GM21786 (cell line): ENCODE measurements at regions not wholly inside any gene's neighbourhood (a gene's known extent, or its start where the extent isn't known, plus 50 kb on each side); places are given as distances from the start of the nearest gene placed in this dataset.

ENCODE experiments used
- ATAC-seq: cut with Tn5 transposase; IDR thresholded peaks from one replicate; pipeline ENCODE4 v1.9.1; 2021; ENCODE audit not compliant: unreplicated experiment

DNA sequence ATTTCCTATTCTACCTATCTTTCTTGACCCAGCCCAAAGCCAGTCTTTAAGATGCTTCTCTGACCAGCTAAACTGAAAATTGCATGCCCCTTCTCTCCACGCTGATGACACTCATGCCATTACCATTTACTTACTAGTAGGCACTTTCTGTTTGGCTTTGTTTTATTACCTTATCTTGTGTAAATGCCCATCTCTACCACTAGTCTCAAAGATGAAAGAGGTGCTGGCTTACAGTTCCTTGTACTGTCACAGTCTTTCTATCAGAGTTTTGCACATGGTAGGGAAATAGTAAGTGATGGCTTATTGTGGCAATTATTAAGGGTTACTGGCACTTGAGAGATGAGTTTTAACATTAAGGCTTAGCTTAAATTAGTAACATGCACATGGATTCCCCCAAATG is 352.1 kb downstream of the RBM43 start:
- no peak for ATAC-seq

DNA sequence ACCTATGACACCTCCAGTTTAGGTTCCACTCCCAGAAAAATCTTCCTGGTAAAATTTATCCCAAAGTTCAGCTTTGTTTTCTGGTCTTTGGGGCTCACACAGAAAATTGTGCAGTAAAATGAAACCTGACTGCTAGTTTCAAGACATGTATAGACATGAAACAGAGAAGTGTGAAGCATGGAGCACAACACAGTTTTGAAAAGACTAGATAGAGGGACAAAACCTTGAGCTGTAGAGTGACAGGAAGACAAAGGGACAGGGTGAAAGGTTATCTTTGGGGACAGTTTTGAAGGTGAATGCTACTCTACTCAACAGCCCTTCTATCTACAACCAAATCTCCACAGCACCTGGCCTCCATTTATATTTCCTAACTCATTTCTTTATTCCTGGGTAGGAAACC is 352.6 kb downstream of the RBM43 start:
- peak; percentile 77 for ATAC-seq

DNA sequence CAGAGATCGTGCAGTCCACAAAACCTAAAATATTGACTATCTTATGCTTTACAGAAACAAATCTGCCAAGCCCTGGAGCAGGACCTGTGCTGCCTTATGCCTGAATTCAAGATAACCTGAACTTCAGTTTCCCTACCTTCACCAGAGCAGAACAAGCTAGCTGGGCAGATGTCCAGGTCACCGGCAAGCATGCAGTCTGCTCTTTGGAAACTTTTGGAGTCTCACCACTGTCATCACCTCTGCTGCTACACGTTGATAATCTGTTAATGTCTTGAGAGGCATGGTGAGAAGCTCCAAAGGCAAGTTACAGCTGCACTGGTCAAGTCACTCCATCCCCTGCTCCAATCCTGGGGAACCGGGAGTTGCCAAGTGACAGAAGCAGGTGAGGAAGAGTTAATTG is 354.2 kb downstream of the RBM43 start:
- no peak for ATAC-seq

DNA sequence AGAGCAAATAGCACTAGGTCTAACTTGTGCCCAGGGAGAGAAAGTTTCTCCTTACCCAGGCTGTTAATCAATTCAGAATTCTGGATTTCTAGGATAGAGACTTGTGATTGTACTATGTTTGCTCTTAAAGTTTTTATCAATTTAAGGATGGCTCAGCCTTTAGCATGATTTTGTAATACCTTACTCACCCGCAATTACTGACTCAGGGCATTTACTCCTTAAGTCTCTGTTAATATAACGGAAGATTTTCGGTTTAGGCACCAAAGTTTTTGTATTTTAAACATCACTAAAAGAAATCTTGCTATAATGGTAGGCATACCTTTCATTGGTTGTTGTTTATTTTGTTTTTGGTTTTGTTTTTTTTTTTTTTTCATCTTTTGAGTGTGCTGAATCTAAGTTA is 358.2 kb downstream of the RBM43 start:
- ATAC-seq: no peak

DNA sequence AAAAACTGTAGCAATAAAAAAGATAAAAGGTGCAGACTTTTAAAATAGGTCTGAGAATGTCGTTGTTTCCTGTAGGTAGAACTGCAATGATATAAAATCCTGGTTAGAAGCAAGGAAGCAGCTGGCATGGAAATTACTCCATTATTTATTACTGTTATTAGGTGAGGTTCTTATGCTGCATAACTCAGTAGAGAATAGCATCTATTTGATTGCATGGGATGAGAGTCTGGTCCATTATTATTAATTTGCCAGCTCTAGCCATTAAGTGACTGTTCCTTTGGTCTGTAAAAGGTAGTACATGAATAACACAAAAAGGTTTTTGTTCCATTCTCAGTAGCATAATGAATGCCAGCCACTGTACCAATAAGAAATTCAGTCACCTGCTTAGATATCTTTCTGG is 358.6 kb downstream of the RBM43 start:
- ATAC-seq: no peak

DNA sequence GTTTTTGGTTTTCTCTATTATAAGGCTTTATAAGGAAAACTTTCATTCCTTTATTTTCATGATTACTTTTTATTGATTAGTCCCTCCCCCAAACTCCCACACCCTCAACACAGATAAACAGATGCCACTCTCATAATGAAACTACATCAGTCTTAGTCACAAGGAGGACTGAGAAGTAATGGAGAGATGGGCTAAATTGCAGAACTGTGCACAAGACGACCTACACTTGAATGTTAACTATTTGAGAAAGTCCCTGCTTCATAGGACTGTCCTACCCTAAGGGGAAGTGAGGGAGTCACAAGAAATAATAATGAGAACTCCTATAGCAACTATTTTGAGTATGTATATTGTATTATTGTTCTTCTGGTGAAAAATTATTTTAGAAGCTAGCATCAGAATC is 360.8 kb downstream of the RBM43 start:
- no peak for ATAC-seq

DNA sequence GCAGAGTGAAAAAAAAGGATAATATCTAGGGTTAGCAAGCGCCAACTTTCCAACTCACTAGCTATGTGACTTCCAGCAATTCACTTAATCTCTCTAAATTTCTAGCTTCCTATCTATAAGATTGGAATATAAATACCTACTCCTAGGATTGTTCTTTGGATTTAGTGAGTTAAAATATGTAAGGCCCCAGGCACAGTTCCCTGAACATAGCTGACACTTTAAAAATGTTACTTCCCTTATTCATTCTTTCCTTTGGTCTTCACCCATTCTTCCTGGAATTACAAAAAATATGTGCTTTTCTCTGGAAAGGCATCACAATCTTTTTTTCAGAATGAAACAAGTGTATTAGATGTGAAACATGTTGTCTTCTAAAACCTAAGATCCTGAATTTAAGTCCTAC is 365.7 kb downstream of the RBM43 start:
- ATAC-seq: no peak

DNA sequence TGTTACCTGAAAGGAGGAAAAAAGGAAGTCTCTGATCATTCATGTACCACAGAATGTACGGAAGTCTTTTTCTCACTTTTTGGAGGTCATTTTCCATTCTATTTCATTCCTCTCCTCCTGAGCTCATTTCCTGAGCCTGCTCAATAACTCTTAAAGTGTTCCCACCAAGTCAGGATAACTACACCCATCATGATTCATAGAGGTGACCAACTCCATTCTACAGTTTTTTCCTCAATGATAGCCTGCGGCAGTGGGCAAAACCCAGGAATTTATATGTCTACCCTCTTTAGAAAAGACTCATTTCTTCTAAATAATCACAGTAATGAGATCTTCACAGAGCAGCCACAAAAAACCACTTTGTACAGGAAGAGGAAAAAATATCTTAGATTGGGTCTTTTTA is 372.5 kb downstream of the RBM43 start:
- ATAC-seq: no peak

DNA sequence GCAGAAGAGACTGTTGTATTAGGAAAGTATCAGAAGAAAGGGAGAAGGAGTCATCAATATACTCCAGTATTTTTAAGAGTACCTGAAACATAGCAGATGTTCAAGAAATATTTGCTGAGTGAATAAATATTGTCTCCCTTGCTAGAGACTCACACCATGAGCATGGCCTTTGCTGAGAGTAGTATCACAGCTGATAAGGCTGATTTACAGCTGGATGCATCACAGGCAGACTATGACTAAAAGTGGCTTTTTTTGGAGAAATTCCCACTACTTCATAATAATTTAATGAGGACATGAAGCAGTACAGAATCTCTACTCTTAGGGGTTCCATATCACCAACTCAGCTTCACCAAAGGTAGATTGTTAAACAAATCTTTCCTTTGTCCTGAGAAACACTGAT is 373.3 kb downstream of the RBM43 start:
- no peak for ATAC-seq

DNA sequence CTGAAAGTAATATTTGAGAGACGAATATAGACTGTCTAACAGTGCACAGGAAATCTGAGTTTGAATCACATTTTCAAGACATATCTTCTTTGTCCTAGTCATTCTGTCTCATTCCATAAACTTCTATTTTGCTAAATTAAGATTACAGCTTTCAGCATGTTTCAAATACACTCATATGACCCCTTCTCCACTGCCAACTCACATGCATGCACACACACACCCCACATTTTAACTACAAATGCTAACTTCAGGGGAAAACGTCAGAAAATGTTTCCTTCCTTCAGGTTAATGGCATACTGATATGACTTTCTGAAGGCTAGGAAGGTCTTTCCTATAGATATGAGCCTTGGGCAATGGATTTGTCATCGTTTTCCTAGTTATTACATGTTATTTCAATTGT is 373.7 kb downstream of the RBM43 start:
- ATAC-seq: no peak

DNA sequence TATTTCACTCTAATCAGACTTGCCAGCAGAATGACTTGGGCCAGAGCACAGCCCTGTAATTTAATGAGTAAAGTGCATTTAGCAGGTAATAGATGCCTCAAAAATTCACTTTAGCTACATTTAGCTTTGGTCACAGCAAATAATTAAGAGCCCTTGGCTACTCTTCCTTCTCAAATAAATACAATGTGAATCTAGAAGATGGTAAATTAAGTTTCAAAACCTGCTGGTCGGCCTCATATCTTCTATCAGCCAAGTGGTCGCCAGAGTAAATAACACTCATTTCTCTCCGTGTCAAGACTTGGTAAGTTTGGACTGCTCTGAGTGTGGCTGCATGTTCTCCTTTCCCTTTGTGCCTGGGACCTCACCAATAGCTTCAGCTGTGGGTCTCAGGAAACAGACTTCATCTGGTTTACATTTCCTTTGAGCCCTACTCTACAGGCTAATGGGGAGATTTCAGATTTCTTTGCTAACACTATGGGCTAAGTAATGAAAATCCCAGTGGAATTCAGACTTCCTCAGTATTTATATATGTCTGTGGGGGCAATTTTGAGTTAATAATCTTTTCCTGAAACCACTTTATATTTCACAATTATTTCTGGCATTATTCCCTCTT is 375.8 kb downstream of the RBM43 start:
- no peak for ATAC-seq

DNA sequence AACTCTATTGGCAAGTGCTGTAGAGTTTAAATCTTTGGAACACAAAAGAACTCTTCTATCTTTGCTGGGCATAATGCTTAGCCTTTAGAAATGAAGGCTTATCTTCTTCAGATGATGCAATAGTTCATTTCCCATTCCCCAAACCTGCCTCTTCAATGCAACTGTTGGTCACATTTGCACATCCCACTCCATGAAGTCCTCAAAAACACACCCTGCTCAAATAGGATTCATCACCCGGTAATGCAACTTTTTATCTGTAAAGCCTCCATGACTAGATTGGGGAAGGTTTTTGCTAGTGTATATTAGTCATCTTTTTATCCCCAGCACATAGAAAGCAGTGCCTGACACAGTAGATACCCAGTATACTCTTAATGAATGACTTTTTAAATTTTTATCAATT is 376.4 kb downstream of the RBM43 start:
- ATAC-seq: no peak

DNA sequence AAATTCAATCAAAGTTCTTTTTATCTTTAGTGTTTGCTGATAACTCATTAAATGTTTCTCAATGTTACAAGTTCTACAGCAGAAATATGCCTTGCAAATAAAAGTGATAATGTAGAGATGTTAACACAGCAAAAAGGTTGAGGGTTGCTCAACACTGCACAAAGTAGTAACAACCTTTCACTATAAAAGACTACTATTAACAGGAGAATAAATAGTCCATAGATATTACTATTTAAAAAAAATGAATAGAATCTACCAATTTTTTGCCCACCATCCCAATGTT is 378.1 kb downstream of the RBM43 start:
- ATAC-seq: no peak

DNA sequence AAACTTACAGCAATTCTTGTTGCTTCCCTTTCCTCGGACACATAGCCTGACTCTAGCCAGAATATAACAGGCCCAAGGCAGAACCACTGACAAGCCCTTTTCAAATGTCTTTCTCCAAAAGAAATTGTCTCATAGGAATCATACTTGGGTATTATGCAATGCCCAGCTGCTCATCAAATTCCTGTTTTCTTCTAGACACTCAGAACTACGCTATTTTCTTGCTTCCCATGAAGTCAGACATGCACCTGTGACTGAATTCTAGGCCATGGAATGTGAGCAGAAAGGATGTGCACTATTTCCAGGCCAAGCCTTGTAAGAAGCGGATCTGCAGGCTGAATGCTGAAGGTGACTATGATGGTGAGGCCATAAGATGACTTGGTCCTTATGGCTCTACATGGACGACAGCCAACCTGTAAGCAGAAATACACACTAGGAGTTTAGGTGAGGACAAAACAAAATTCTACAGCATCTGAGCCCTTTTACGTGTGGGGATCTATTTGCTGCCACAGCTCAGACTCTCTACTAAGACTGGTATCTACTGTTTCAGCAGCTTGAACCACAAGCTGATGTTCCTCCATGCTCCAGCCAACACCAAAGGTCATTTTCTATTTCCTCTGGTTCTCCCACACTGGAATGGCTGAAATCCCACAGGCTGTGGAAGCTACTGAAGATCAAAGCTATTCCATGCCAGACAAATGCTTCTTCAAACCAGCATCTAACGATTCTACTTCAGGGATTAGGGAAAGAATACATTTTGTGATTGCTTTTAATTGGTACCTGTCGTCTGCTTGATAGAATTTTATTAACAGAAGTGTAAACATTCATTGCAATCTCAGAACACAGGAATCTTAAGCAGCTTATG is 378.7 kb downstream of the RBM43 start:
- ATAC-seq: no peak

DNA sequence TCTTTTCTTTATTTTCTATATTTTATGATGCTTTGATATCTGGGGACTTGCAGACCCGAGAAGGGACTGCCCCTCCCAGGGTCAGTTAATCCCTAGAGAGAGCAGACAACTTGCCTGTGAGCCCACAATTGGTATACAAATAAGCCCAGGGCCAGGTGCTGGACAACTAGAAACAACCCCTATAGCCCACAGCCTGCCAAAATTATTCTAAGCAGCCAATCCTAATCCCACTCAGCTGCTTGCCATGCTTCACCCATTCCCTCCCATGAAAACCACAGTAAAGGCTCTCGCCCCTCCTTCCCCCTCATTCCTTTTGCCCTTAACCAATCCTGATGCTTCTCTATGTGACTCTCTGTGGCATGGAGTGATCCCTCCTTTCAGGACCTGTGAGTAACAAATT is 380.7 kb downstream of the RBM43 start:
- ATAC-seq: no peak

DNA sequence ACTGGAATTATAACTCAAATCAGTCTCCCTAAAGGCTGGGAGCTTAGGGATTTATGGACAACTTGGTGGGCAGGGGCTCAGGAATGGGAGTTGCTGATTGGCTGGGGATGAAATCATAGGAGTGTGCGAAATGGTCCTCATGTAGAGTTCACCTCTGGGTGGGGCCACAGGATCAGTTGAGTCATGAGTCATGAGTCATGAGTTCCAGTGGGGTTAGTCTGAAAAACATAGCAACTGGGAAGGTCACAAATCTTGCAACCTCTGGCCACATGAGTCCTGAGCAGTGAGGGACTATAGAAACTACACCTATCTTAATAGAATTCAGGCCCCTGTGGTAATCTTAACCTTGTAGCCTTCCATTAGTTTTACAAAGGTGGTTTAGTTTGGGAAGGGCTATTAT is 383.3 kb downstream of the RBM43 start:
- ATAC-seq: no peak

DNA sequence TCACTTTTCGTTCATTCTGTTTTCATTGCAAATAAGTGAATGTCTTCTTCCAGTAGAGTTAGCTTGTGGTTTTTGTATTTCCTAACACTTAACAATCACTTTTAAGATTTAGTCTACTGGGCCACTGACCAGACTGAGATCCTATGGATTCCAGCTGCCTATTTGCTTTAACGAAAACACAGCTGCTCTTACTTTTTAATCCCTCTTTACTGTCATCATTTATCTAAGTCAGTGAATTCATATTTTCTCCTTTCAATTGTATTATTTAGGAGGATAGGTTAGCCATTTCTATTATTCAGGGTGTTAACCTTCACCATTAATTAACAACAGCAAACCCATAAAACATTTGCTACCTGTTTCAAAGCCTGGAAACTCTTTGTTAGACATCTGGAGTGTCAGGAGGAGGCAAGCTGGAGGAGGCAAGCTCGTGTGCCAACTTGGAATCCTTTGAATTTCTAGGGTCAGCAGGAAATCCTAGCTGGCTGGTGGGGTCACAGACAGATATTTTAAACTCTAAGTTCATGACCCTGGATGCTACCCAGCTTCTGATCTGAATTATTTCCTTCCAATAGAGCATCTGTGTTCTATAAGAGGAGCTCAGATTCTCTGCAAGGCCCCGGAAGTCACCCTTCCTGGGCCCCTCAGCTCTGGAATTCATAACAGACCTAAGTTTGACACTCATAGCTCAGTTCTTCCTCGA is 385.3 kb downstream of the RBM43 start:
- ATAC-seq: no peak

DNA sequence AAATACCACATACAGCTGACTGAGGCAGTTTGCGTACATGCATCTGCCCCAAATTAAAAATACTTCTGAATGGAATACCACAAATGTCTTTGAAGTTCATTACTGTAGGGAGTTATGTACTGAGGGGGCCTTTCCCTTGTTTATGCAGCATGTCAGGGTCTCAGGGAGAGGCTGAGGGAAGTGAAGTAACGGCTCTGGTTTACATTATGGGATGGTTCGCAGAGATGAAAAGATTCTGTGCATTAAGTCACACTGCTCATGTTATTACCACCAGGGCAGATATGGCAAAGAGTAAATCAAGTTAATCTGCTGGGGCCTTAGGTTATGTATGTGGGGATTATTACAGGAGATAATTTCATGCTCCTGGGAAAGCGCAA is 385.9 kb upstream of the RND3 start:
- ATAC-seq: no peak

DNA sequence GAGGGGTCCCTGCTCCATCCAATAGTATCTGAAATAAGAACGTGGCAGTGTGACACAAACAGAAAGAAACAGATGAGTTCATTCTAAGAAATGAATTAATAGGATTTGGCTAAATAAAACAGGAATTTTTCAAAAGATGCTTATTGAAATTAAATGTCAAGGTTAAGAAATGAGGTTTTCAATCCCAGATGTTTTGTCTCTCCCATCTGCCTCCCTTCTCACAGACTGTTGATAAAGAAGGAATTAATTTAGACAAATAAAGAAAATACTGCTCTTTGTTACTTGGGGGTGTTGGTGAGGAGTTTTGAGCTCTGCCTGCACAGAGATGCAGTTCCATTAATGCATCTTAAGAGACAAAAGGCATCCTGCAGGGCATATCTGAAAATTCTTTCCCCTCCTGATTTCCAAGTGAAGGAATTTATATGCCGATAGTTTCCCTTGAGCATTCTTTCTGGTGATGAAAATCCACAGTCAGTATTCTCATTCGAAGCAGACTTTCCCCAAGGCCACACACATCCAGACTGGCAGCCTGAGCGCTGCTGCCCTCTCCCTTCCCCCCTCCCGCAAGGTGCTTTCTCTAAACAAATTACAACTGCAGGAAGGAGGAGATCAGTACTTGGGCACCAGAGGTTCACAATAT is 385.4 kb upstream of the RND3 start:
- no peak for ATAC-seq

DNA sequence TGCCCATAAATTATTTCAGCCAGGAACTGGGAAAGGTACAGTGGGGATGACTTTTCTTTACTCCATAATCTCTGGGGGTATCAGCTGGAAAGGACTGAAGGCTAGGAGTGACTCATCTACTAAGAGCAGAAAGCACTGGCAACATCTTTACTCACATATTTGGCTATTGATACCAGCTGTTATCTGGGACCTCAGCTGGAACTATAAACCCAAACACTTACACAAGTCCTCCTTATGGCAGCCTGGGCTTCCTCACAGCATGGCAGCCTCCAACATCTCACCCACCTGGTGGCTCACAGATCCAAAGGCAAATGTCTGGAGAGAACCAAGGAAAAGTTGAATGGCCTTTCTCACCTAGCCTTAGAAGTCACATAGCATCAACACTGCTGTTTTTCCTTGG is 379.0 kb upstream of the RND3 start:
- ATAC-seq: no peak

DNA sequence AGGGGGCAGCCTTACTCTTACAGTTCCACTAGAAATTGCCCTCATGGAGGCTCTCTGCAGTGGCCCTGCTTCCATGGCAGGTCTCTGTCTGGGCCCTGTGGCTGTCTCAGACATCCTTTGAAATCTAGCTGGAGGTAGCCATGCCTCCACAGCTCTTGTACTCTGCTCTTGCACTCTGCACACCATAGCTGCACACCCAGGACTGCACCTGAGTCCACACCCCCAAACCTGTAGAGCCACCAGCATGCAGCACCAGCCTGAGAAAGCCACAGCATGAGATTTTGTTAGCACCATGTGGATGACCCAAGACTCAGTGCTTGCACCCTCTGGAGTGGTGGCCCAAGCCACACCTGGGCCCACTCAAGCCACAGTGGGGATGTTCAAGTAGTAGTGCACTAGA is 376.2 kb upstream of the RND3 start:
- ATAC-seq: no peak

DNA sequence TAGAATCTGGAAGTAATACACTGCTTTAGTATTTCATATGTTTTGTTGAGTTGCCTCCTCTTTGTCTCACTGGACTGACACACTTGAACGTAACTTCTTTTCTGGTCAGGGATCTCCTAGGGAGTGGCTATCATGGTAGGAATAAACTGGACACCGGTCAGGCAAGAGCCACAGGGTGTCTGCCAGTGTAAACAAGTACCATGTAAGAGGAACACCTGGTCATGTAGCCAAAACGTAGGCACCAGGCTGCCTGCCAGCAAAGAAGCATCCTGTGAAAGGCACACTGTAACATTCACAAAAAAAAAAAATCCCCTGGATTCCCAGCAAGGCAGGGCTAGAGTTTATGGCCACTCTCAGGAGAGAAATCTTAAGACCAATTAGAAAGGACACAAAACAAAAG is 372.8 kb upstream of the RND3 start:
- ATAC-seq: no peak
